Subcutaneous abdominal adipose tissue (tissue), 5 donors: ENCODE measurements at regions not wholly inside any gene's neighbourhood (a gene's known extent, or its start where the extent isn't known, plus 50 kb on each side); places are given as distances from the start of the nearest gene placed in this dataset.

Experiments used
- H3K27ac ChIP-seq: one replicate; pipeline ENCODE4 v1.7.0; 2013; ENCODE audit warnings: low read depth, mild to moderate bottlenecking, inconsistent platforms, low read length, moderate library complexity
- H3K27me3 ChIP-seq, 5 donors: one replicate each; pipeline ENCODE4 v1.7.0; 2013; ENCODE audit warnings: low read length in 5 of 5, inconsistent platforms in 1 of 5; ENCODE audit not compliant: control insufficient read depth in 5 of 5, insufficient read depth in 4 of 5
- H3K36me3 ChIP-seq, 5 donors: one replicate each; pipeline ENCODE4 v1.7.0; 2013; ENCODE audit warnings: low read length in 5 of 5; ENCODE audit not compliant: control insufficient read depth in 5 of 5, insufficient read depth in 5 of 5
- H3K4me1 ChIP-seq, 5 donors: one replicate each; pipeline ENCODE4 v1.7.0; 2013; ENCODE audit warnings: low read length in 5 of 5, mild to moderate bottlenecking in 3 of 5, moderate library complexity in 1 of 5; ENCODE audit not compliant: control insufficient read depth in 5 of 5, insufficient read depth in 5 of 5
- H3K4me3 ChIP-seq, 5 donors: one replicate each; pipeline ENCODE4 v1.7.0; 2013; ENCODE audit warnings: low read length in 5 of 5, low read depth in 1 of 5
- H3K9ac ChIP-seq, 5 donors: one replicate each; pipeline ENCODE4 v1.7.0; 2013; ENCODE audit warnings: low read length in 5 of 5, mild to moderate bottlenecking in 4 of 5, moderate library complexity in 3 of 5
- H3K9me3 ChIP-seq, 5 donors: one replicate each; pipeline ENCODE4 v1.7.0; 2013; ENCODE audit warnings: low read length in 5 of 5; ENCODE audit not compliant: control insufficient read depth in 5 of 5
- donor health status: healthy.
- donor health status: healthy.
- donor health status: healthy.
- donor health status: healthy.
- donor health status: healthy.

GRCh38 chr4:149145803-149146202, 669.8 kb downstream of the IQCM start:
- peaks cover 0 to 6% (median 0%) of the 10 kb centered on the region in 5 donors for H3K4me1 ChIP-seq
- no peaks in the 10 kb centered on the region for H3K36me3 ChIP-seq
- no peaks in the 10 kb centered on the region for H3K27me3 ChIP-seq
- no peak overlapping the region for H3K4me3 ChIP-seq
- H3K9me3 ChIP-seq = no peaks in the 10 kb centered on the region
- no peak overlapping the region for H3K27ac ChIP-seq
- H3K9ac ChIP-seq = no peak overlapping the region

- no peaks in the 10 kb centered on the region for H3K36me3 ChIP-seq
- H3K9me3 ChIP-seq = no peaks in the 10 kb centered on the region
- H3K27me3 ChIP-seq = no peaks in the 10 kb centered on the region
- H3K27ac ChIP-seq = no peak overlapping the region
- H3K4me3 ChIP-seq = no peak overlapping the region
- H3K9ac ChIP-seq = no peak overlapping the region
- peaks cover 0 to 9% (median 0%) of the 10 kb centered on the region in 5 donors for H3K4me1 ChIP-seq
These were observed 671.6 kb downstream of the IQCM start for GRCh38 chr4:149144060-149144459.

GRCh38 chr4:149141391-149141790, 674.3 kb downstream of the IQCM start:
- Histone ChIP-seq H3K27me3 (no peaks in the 10 kb centered on the region), H3K27ac (no peak overlapping the region), H3K4me1 (peaks cover 0 to 9% (median 0%) of the 10 kb centered on the region in 5 donors), H3K9ac (no peak overlapping the region), H3K36me3 (no peaks in the 10 kb centered on the region), H3K4me3 (no peak overlapping the region), H3K9me3 (no peaks in the 10 kb centered on the region)

GRCh38 chr4:149140841-149141240, 674.8 kb downstream of the IQCM start:
- Histone ChIP-seq H3K27me3 (no peaks in the 10 kb centered on the region), H3K27ac (no peak overlapping the region), H3K9ac (no peak overlapping the region), H3K4me1 (peaks cover 0 to 9% (median 0%) of the 10 kb centered on the region in 5 donors), H3K36me3 (no peaks in the 10 kb centered on the region), H3K9me3 (no peaks in the 10 kb centered on the region), H3K4me3 (no peak overlapping the region)

GRCh38 chr4:149136951-149137620, 678.6 kb downstream of the IQCM start:
- Histone ChIP-seq H3K36me3 (no peaks in the 10 kb centered on the region), H3K4me3 (no peak overlapping the region), H3K9me3 (peaks cover 0 to 16% (median 10%) of the 10 kb centered on the region in 5 donors), H3K27ac (no peak overlapping the region), H3K9ac (no peak overlapping the region), H3K27me3 (no peaks in the 10 kb centered on the region), H3K4me1 (peaks cover 0 to 12% (median 0%) of the 10 kb centered on the region in 5 donors)

GRCh38 chr4:149135062-149135461, 680.6 kb downstream of the IQCM start:
- Histone ChIP-seq H3K4me3 (no peak overlapping the region), H3K27me3 (no peaks in the 10 kb centered on the region), H3K36me3 (no peaks in the 10 kb centered on the region), H3K27ac (no peak overlapping the region), H3K9me3 (peaks cover 0 to 16% (median 10%) of the 10 kb centered on the region in 5 donors), H3K9ac (no peak overlapping the region), H3K4me1 (peaks cover 0 to 3% (median 0%) of the 10 kb centered on the region in 5 donors)

GRCh38 chr4:149121023-149121404, 678.8 kb upstream of the NR3C2 start:
- no peak overlapping the region for H3K9ac ChIP-seq
- no peaks in the 10 kb centered on the region for H3K36me3 ChIP-seq
- H3K27ac ChIP-seq = no peak overlapping the region
- no peaks in the 10 kb centered on the region for H3K9me3 ChIP-seq
- H3K4me3 ChIP-seq = no peak overlapping the region
- no peaks in the 10 kb centered on the region for H3K27me3 ChIP-seq
- peaks cover 0 to 22% (median 17%) of the 10 kb centered on the region in 5 donors for H3K4me1 ChIP-seq

GRCh38 chr4:149120331-149121022, 678.3 kb upstream of the NR3C2 start:
- H3K4me3 ChIP-seq = no peak overlapping the region
- H3K27ac ChIP-seq = no peak overlapping the region
- no peaks in the 10 kb centered on the region for H3K36me3 ChIP-seq
- H3K9ac ChIP-seq = no peak overlapping the region
- peaks cover 0 to 17% (median 14%) of the 10 kb centered on the region in 5 donors for H3K4me1 ChIP-seq
- H3K9me3 ChIP-seq = no peaks in the 10 kb centered on the region
- no peaks in the 10 kb centered on the region for H3K27me3 ChIP-seq

GRCh38 chr4:149116806-149117205, 674.6 kb upstream of the NR3C2 start:
- no peaks in the 10 kb centered on the region for H3K9me3 ChIP-seq
- no peak overlapping the region for H3K27ac ChIP-seq
- H3K27me3 ChIP-seq = no peaks in the 10 kb centered on the region
- H3K9ac ChIP-seq = no peak overlapping the region
- H3K4me1 ChIP-seq = peaks cover 0 to 16% (median 7%) of the 10 kb centered on the region in 5 donors
- no peak overlapping the region for H3K4me3 ChIP-seq
- no peaks in the 10 kb centered on the region for H3K36me3 ChIP-seq

- Histone ChIP-seq H3K27me3 (no peaks in the 10 kb centered on the region), H3K9ac (no peak overlapping the region), H3K36me3 (no peaks in the 10 kb centered on the region), H3K4me3 (no peak overlapping the region), H3K9me3 (no peaks in the 10 kb centered on the region), H3K27ac (no peak overlapping the region), H3K4me1 (no peaks in the 10 kb centered on the region)
These were observed 671.7 kb upstream of the NR3C2 start for GRCh38 chr4:149113804-149114430.
